Renal pelvis (tissue), 1 donor: ENCODE measurements at regions not wholly inside any gene's neighbourhood (a gene's known extent, or its start where the extent isn't known, plus 50 kb on each side); places are given as distances from the start of the nearest gene placed in this dataset.

ENCODE experiments used
- DNase-seq: peaks from one replicate; pipeline ENCODE4 v3.0.0-alpha.2; 2013

DNA sequence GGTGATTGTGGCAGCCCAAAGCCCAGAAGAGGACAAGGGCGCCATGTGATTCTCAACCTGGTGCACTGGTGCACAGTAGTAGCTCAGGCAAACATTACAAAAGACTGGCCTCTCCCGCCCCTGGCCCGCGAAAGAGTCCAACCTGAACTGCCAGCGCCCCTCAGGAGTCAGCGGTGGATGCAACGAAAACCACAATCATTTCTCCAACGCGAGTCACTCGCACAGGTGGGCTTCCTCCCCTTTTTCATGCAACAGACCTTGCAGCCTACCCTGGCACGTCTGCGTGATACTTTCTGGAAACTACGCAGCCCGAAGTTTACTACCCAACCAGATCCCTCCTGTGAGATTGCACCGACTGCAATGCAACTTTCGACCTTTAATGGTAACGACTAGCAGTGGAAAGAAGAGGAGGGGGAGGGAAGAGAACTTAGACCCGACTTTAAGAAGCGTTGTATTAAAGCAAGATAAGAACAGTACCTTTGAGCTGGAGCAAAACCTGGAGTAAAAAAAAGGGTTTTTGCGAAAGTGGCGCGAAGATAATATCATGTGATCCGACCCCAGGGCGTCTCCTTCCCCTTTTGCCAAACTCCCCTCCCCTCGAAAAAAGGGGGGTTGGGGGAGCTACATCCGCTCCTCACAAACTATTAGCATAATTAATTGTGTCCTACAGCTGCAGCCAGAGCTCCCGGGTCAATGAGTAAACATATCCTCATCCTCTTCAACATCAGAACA, 63.3 kb upstream of the CCDC160 start:
- DNase-seq = no peak

- DNase-seq = no peak
These were observed 62.7 kb upstream of the CCDC160 start for GRCh38 chrX:134174273-134174660.

- DNase-seq = no peak
These were observed 62.1 kb upstream of the CCDC160 start for GRCh38 chrX:134174859-134175258.

DNA sequence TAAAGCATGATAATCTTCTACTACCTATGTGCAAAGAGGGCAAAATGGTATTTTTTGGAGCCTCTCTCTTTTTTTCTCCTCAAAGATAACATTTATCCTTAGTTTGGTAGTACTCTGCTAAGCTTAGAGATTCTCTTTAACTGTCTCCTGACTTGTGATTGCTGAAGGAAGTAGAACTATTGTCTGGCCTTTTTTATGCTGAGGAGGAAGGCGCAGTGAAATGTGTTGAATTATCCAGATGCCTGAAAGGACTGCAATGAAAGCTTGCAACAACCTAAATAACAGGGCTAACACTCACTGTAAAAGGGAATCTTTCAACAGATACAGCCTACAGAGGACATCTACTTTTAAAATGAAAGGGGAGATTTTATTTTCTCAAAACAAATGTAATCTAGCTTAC, 59.5 kb upstream of the CCDC160 start:
- DNase-seq = no peak

GRCh38 chrX:134180601-134181274, 56.2 kb upstream of the CCDC160 start:
- no peak for DNase-seq

DNA sequence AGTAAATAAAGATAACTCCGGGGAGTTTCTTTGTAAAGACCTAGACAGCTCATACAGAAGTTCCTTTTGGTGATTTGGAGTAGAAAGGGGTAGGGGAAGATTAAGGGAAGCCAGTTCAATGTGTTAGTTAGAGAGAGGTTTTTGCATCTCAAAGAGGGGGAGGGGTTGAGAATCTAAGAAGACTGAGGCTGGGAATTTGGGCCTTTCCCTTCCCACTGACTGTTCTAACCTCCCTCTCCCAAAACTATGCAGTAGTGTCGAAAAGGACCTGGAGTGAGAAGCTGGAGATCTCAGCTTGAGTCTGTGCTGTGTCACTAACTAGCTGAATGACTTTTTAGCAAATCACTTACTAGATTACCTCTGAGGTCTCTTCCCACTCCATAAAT, 55.7 kb upstream of the CCDC160 start:
- no peak for DNase-seq

DNA sequence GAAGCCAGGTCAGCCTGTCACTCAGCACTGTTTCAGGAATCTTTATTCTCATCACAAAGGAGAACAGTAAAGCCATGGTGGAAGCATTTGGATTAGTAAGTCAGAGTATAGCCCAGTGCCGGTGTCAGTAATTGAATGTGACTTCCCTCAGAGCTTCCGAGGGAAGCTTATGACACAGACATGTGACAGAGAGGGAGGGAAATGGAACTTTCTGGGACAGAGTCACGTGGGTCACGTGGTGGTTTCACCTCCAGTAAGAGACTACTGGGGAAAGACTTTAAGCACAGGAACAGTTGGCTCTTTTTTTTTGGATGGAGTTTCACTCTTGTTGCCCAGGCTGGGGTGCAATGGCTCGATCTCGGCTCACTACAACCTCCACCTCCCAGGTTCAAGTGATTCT, 53.3 kb upstream of the CCDC160 start:
- DNase-seq = no peak

DNA sequence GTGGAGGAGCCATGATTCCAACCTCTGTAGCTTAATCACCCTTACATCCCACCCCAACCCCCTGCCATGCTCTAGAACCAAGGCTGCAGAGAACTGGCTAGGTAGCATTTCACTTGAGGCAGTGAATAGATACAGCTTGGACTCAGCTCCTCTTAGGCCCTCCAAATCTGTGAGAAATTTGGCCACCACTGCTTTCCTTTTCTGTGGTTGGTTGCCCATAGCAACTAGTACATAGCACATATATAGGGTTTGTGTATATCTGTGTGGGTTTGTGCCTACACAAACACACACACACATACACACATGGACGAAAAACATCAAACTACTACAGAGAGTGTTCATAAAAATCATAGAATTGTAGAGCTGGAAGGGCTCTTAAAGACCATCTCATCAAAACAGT, 52.0 kb upstream of the CCDC160 start:
- no peak for DNase-seq

GRCh38 chrX:134186362-134187121, 50.4 kb upstream of the CCDC160 start:
- no peak for DNase-seq
